Ovary (tissue), 3 donors: ENCODE measurements at regions not wholly inside any gene's neighbourhood (a gene's known extent, or its start where the extent isn't known, plus 50 kb on each side); places are given as distances from the start of the nearest gene placed in this dataset.

Source experiments
- EP300 ChIP-seq: sonication (generic); formaldehyde crosslinking; IDR thresholded peaks from one replicate; pipeline ENCODE4 v1.6.1; 2017; ENCODE audit warnings: antibody characterized with exemption
- POLR2A ChIP-seq: fragments of 450-650 bp; IDR thresholded peaks from one replicate; pipeline ENCODE4 v1.6.1; 2017; ENCODE audit warnings: antibody characterized with exemption, mild to moderate bottlenecking, moderate library complexity
- TF ChIP-seq, protein P1 (sequence below), 3 donors: fragments of 450-650 bp in 2 of 3; fragments of 200-600 bp in 1 of 3; IDR thresholded peaks; one replicate each; pipeline versions ENCODE4 v1.5.1 to v1.8.0; 2016 to 2022; ENCODE audit warnings: antibody characterized with exemption in 3 of 3, mild to moderate bottlenecking in 1 of 3
- donor health status: DM: no; HTN: no; CAD: no.

DNA sequence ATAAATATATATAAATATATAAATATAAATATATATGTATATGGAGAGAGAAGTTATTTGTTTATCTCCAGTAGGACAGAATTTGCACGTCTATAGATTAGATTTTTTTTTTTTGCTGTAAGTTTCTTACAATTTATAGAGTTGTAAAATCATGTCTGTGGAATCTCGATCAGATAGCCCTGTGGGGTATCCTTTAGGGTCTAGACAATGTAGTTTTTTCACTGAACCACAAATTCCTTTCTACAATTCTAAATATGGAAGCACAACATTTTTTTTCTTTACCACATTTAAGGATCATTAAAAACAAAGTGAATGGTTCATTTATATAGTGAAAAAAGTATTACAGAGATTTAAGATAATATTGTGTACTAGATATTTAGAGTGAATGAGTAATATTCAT lies 384.2 kb upstream of the ZNF608 start:
- TF ChIP-seq, protein P1, sequence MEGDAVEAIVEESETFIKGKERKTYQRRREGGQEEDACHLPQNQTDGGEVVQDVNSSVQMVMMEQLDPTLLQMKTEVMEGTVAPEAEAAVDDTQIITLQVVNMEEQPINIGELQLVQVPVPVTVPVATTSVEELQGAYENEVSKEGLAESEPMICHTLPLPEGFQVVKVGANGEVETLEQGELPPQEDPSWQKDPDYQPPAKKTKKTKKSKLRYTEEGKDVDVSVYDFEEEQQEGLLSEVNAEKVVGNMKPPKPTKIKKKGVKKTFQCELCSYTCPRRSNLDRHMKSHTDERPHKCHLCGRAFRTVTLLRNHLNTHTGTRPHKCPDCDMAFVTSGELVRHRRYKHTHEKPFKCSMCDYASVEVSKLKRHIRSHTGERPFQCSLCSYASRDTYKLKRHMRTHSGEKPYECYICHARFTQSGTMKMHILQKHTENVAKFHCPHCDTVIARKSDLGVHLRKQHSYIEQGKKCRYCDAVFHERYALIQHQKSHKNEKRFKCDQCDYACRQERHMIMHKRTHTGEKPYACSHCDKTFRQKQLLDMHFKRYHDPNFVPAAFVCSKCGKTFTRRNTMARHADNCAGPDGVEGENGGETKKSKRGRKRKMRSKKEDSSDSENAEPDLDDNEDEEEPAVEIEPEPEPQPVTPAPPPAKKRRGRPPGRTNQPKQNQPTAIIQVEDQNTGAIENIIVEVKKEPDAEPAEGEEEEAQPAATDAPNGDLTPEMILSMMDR (IDR thresholded peaks at IDR 0.05) = no peak
- no peak for TF ChIP-seq POLR2A
- TF ChIP-seq EP300 = no peak
